Calu3 (cell line): ENCODE measurements at regions not wholly inside any gene's neighbourhood (a gene's known extent, or its start where the extent isn't known, plus 50 kb on each side); places are given as distances from the start of the nearest gene placed in this dataset.

ENCODE experiments used
- BruUV-seq: library from RNA; stranded (reverse); fragments of 400-500 nt; replicated peaks from 2 replicates; lab custom pipeline; 2021; lab: Mats Ljungman, UMichigan
- CTCF ChIA-PET: fragments of 300-600 bp; sonication (Branson Sonifier 250); formaldehyde crosslinking; loops from one replicate; lab custom pipeline; 2022; ENCODE audit warnings: antibody characterized with exemption; lab: Charles Lee
- DNase-seq: peaks from one replicate; pipeline ENCODE4 v3.0.0; 2022
- H3K27ac Mint-ChIP-seq: one replicate; pipeline ENCODE4 v1.8.0; 2022; ENCODE audit warnings: mixed read lengths; ENCODE audit not compliant: unreplicated experiment
- H3K27me3 Mint-ChIP-seq: one replicate; pipeline ENCODE4 v1.8.0; 2022; ENCODE audit warnings: mixed read lengths; ENCODE audit not compliant: unreplicated experiment
- H3K36me3 Mint-ChIP-seq: one replicate; pipeline ENCODE4 v1.8.0; 2022; ENCODE audit warnings: mild to moderate bottlenecking, moderate library complexity, mixed read lengths; ENCODE audit not compliant: insufficient read depth, unreplicated experiment
- H3K4me1 Mint-ChIP-seq: one replicate; pipeline ENCODE4 v1.8.0; 2022; ENCODE audit warnings: mild to moderate bottlenecking, low read depth, mixed read lengths; ENCODE audit not compliant: unreplicated experiment
- H3K4me3 Mint-ChIP-seq: one replicate; pipeline ENCODE4 v1.8.0; 2022; ENCODE audit warnings: mild to moderate bottlenecking, low read depth, moderate library complexity, mixed read lengths; ENCODE audit not compliant: unreplicated experiment
- H3K9me3 Mint-ChIP-seq: one replicate; pipeline ENCODE4 v1.8.0; 2022; ENCODE audit warnings: low read depth, mixed read lengths; ENCODE audit not compliant: unreplicated experiment
- CTCF ChIP-seq: fragments of 200-600 bp; IDR thresholded peaks from one replicate; pipeline ENCODE4 v1.8.0; 2022; ENCODE audit warnings: antibody characterized with exemption; ENCODE audit not compliant: unreplicated experiment
- intact Hi-C: fragments of 100-400 bp; cut with micrococcal nuclease; formaldehyde crosslinking; loops from one replicate; pipeline ENCODE4 v1.10.0; 2022; ENCODE audit not compliant: unreplicated experiment

DNA sequence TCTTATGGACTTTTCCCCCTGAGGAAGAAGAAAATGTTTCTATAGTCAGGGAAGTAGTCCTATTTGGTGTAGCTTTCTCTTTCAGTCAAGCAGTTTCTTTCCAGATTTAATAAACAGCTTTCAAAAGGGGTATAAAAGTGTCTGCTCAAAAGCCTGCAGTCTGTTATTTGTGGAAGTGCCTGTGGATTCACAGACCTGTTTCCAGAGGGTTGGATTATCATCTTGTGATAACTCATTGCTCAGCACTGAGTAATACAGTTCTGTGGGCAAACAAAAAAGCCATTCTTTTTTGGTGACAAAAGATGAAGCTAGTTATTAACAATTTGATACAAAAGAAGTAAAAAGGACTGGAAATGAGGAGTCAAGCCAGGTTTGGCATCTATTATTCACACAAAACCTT lies 358.2 kb upstream of the ID4 start:
- intact Hi-C loops, result loop anchor here (10.0 kb wide), 2 partner anchors 376 to 576 kb away; no protein-coding TSS in a partner anchor
- peaks cover 23% of the 10 kb centered on the region for H3K4me1 Mint-ChIP-seq
- no TSS peak for BruUV-seq
- peaks cover 7% of the 10 kb centered on the region for H3K9me3 Mint-ChIP-seq
- no peaks in the 10 kb centered on the region for H3K36me3 Mint-ChIP-seq
- CTCF ChIA-PET, result interaction anchor here (0.6 kb wide), 1 partner anchor 1498 kb away, joined by 3 read pairs; no protein-coding TSS in a partner anchor
- H3K27me3 Mint-ChIP-seq, result no peaks in the 10 kb centered on the region
- no peak overlapping the region for H3K4me3 Mint-ChIP-seq
- TF ChIP-seq CTCF, result no peak
- no peak overlapping the region for H3K27ac Mint-ChIP-seq
- DNase-seq, result no peak

- no peak for TF ChIP-seq CTCF
- H3K4me1 Mint-ChIP-seq, result peaks cover 23% of the 10 kb centered on the region
- no peaks in the 10 kb centered on the region for H3K36me3 Mint-ChIP-seq
- CTCF ChIA-PET, result no interaction called here
- no TSS peak for BruUV-seq
- no peaks in the 10 kb centered on the region for H3K27me3 Mint-ChIP-seq
- intact Hi-C loops, result loop anchor here (10.0 kb wide), 2 partner anchors 375 to 575 kb away; no protein-coding TSS in a partner anchor
- no peak for DNase-seq
- peaks cover 9% of the 10 kb centered on the region for H3K9me3 Mint-ChIP-seq
- H3K27ac Mint-ChIP-seq, result no peak overlapping the region
- H3K4me3 Mint-ChIP-seq, result no peak overlapping the region
Measured at GRCh38 chr6:19479551-19479950, 357.6 kb upstream of the ID4 start.

DNA sequence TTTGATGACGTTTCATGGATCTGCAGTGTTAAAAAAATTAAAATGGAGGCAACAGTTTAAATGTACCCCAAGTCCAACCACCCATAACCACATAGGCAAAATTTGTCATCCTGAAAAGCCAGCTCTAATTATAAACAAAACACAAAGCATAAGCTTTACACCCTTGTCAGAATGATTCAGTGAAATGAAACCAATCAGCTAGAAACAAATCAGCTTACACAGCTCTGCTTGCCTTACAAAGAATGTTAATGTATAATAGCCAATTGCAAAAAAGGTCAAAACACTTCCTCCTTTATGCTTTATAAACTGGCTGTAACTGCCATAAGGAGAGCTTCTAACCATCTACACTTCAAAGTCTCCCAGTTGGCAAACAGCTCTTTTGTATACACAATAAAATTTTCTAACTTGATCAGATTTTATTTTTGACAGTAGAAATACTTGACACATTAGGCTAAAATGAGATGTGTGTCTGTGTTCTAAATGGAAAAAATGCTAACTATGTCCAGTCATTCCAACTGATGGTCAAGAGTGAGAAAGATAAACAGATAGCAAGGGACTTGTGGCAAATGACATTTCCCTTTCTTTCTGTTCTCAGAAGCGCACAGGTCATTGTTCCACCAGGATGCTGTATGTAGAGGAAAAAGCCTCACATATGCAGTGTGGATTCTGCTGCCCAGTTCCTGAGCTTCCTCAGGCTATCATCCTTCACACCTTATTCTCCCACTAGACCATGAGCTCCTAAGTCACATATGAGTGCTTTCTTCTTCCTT lies 344.3 kb upstream of the ID4 start:
- Mint-ChIP-seq H3K27ac (no peak overlapping the region), H3K9me3 (peaks cover 10% of the 10 kb centered on the region), H3K4me1 (no peaks in the 10 kb centered on the region), H3K27me3 (no peaks in the 10 kb centered on the region), H3K4me3 (no peak overlapping the region), H3K36me3 (no peaks in the 10 kb centered on the region)
- no peak for TF ChIP-seq CTCF
- intact Hi-C loops, result no loop called here
- no peak for DNase-seq
- no TSS peak for BruUV-seq
- CTCF ChIA-PET, result interaction anchor here (0.8 kb wide), 1 partner anchor 27 kb away, joined by 3 read pairs; no protein-coding TSS in a partner anchor

- Mint-ChIP-seq H3K27me3 (no peaks in the 10 kb centered on the region), H3K36me3 (no peaks in the 10 kb centered on the region), H3K9me3 (peaks cover 16% of the 10 kb centered on the region), H3K4me3 (no peak overlapping the region), H3K4me1 (no peaks in the 10 kb centered on the region), H3K27ac (no peak overlapping the region)
- CTCF ChIA-PET, result no interaction called here
- no peak for DNase-seq
- intact Hi-C loops, result no loop called here
- no TSS peak for BruUV-seq
- no peak for TF ChIP-seq CTCF
Measured at GRCh38 chr6:19501737-19502245, 335.4 kb upstream of the ID4 start.
